HCT116 (cell line): ENCODE measurements at regions not wholly inside any gene's neighbourhood (a gene's known extent, or its start where the extent isn't known, plus 50 kb on each side); places are given as distances from the start of the nearest gene placed in this dataset.

ENCODE experiments used
- ATAC-seq: fragments of 200-7000 bp; cut with Tn5 transposase; 2 replicates; pipeline ENCODE4 v1.9.1; 2020; ENCODE audit warnings: mild to moderate bottlenecking, moderate library complexity
- BruUV-seq: library from RNA; stranded (reverse); fragments of 400-500 nt; replicated peaks from 2 replicates; lab custom pipeline; 2021; lab: Mats Ljungman, UMichigan
- CTCF ChIA-PET: fragments of 300-600 bp; sonication (Branson Sonifier 250); formaldehyde crosslinking; loops from one replicate; lab custom pipeline; 2021; ENCODE audit warnings: antibody characterized with exemption; lab: Charles Lee
- POLR2A ChIA-PET: fragments of 300-600, 350-600 bp; sonication (Branson Sonifier 250); formaldehyde crosslinking; loops from one replicate; lab custom pipeline; 2021; ENCODE audit warnings: antibody characterized with exemption; lab: Charles Lee
- RAD21 ChIA-PET, 2 experiments: fragments of 300-600 bp; sonication (Branson Sonifier 250); formaldehyde crosslinking; loops; one replicate each; lab custom pipeline; 2023; ENCODE audit warnings: low total read pairs in 2 of 2; ENCODE audit not compliant: uncharacterized antibody in 2 of 2, unreplicated experiment in 2 of 2, low non-redundant PET in 1 of 2; lab: Charles Lee
- DNase-seq: peaks from one replicate; pipeline ENCODE4 v3.0.0-alpha.2; 2010; ENCODE audit warnings: low read depth, low spot score
- H2AFZ ChIP-seq: fragments of 200-600 bp; shearing (Covaris generic), sonication (generic); 2 replicates; pipeline ENCODE4 v1.6.1; 2017; ENCODE audit warnings: low read depth, mixed run types, mixed read lengths, antibody characterized with exemption, low read length; ENCODE audit not compliant: poor library complexity, severe bottlenecking
- H3K27ac ChIP-seq: 2 replicates; pipeline ENCODE4 v1.5.1; 2012; ENCODE audit warnings: low read depth, low read length
- H3K27me3 ChIP-seq: fragments of 200-600 bp; sonication (generic); 2 replicates; pipeline ENCODE4 v1.6.1; 2016; ENCODE audit warnings: mixed run types, low read length, mixed read lengths; ENCODE audit not compliant: insufficient read depth
- H3K36me3 ChIP-seq, 2 experiments: fragments of 200-500 bp in 1 of 2; fragments of 200-600 bp in 1 of 2; sonication (Bioruptor generic) in 1 of 2; sonication (generic) in 1 of 2; 2 replicates each; pipeline versions ENCODE4 v1.5.1 to v1.6.1; 2014 to 2016; ENCODE audit warnings: low read length in 2 of 2, inconsistent platforms in 1 of 2, mixed read lengths in 1 of 2, mixed run types in 1 of 2; ENCODE audit not compliant: insufficient read depth in 2 of 2, control insufficient read depth in 1 of 2
- H3K4me1 ChIP-seq, 2 experiments: fragments of 200-600 bp in 1 of 2; sonication (generic) in 1 of 2; 2 replicates each; pipeline versions ENCODE4 v1.5.1 to v1.6.1; 2012 to 2017; ENCODE audit warnings: low read length in 2 of 2, inconsistent platforms in 1 of 2, mild to moderate bottlenecking in 1 of 2, mixed read lengths in 1 of 2, mixed run types in 1 of 2, moderate library complexity in 1 of 2; ENCODE audit not compliant: insufficient read depth in 2 of 2, control insufficient read depth in 1 of 2
- H3K4me2 ChIP-seq: fragments of 200-600 bp; sonication (generic); 2 replicates; pipeline ENCODE4 v1.6.1; 2017; ENCODE audit warnings: mixed run types, low read length, mixed read lengths
- H3K4me3 ChIP-seq, 2 experiments: fragments of 200-600 bp in 1 of 2; sonication (generic) in 1 of 2; replicated peaks in 1 of 2; 2 replicates each; pipeline ENCODE4 v1.5.1; 2011 to 2016; ENCODE audit warnings: low read length in 2 of 2, control low read depth in 1 of 2, low read depth in 1 of 2, mild to moderate bottlenecking in 1 of 2, mixed read lengths in 1 of 2, mixed run types in 1 of 2
- H3K79me2 ChIP-seq: fragments of 200-600 bp; sonication (generic); 2 replicates; pipeline ENCODE4 v1.6.1; 2017; ENCODE audit warnings: mild to moderate bottlenecking, mixed run types, low read length, moderate library complexity, mixed read lengths; ENCODE audit not compliant: insufficient read depth
- H3K9ac ChIP-seq: fragments of 200-600 bp; sonication (generic); 2 replicates; pipeline ENCODE4 v1.6.1; 2016; ENCODE audit warnings: low read length, mixed read lengths
- H3K9me2 ChIP-seq: fragments of 200-600 bp; sonication (generic), shearing (Covaris generic); 2 replicates; pipeline ENCODE4 v1.6.1; 2017; ENCODE audit warnings: mixed run types, mild to moderate bottlenecking, moderate library complexity; ENCODE audit not compliant: insufficient read depth
- H3K9me3 ChIP-seq, 2 experiments: fragments of 200-500 bp in 1 of 2; fragments of 200-600 bp in 1 of 2; sonication (Bioruptor generic) in 1 of 2; sonication (generic) in 1 of 2; 2 replicates each; pipeline ENCODE4 v1.6.1; 2014 to 2017; ENCODE audit warnings: low read length in 2 of 2, mixed read lengths in 2 of 2, inconsistent platforms in 1 of 2, low read depth in 1 of 2, mild to moderate bottlenecking in 1 of 2, mixed run types in 1 of 2, moderate library complexity in 1 of 2; ENCODE audit not compliant: control insufficient read depth in 1 of 2, insufficient read depth in 1 of 2
- H4K20me1 ChIP-seq: fragments of 200-600 bp; sonication (generic), shearing (Covaris generic); 2 replicates; pipeline ENCODE4 v1.6.1; 2017; ENCODE audit warnings: mixed run types, mild to moderate bottlenecking, moderate library complexity; ENCODE audit not compliant: insufficient read depth
- ATF3 ChIP-seq: IDR thresholded peaks from 2 replicates; pipeline ENCODE4 v1.6.1; 2012
- CBX3 ChIP-seq: IDR thresholded peaks from 2 replicates; pipeline ENCODE4 v1.6.1; 2012; ENCODE audit warnings: low read depth
- CEBPB ChIP-seq: IDR thresholded peaks from 2 replicates; pipeline ENCODE4 v1.6.1; 2012; ENCODE audit warnings: low read depth
- CTCF ChIP-seq, 3 experiments: fragments of 200-600 bp in 1 of 3; sonication (generic) in 1 of 3; IDR thresholded peaks in 2 of 3; conservative IDR thresholded peaks in 1 of 3; 2 replicates each; pipeline ENCODE4 v1.5.1; 2012 to 2017; ENCODE audit warnings: low read depth in 2 of 3, low read length in 2 of 3, antibody characterized with exemption in 1 of 3, borderline replicate concordance in 1 of 3, control low read depth in 1 of 3, mild to moderate bottlenecking in 1 of 3, mixed read lengths in 1 of 3, mixed run types in 1 of 3, moderate library complexity in 1 of 3; ENCODE audit not compliant: insufficient read depth in 1 of 3
- ELF1 ChIP-seq: IDR thresholded peaks from 2 replicates; pipeline ENCODE4 v1.6.1; 2012; ENCODE audit warnings: low read depth, borderline replicate concordance
- FOSL1 ChIP-seq: IDR thresholded peaks from 2 replicates; pipeline ENCODE4 v1.6.1; 2012; ENCODE audit warnings: low read depth
- JUND ChIP-seq: IDR thresholded peaks from 2 replicates; pipeline ENCODE4 v1.6.1; 2012
- MAX ChIP-seq: IDR thresholded peaks from 2 replicates; pipeline ENCODE4 v1.6.1; 2012
- POLR2A ChIP-seq: IDR thresholded peaks from 2 replicates; pipeline ENCODE4 v1.7.0; 2011; ENCODE audit warnings: borderline replicate concordance; ENCODE audit not compliant: insufficient read depth, insufficient read length; ENCODE audit errors: extremely low read depth
- POLR2AphosphoS5 ChIP-seq: IDR thresholded peaks from 2 replicates; pipeline ENCODE4 v1.6.1; 2011; ENCODE audit warnings: mild to moderate bottlenecking, low read depth, low read length, moderate library complexity
- RAD21 ChIP-seq: IDR thresholded peaks from 2 replicates; pipeline ENCODE4 v1.6.1; 2012; ENCODE audit warnings: low read depth, mild to moderate bottlenecking
- REST ChIP-seq: IDR thresholded peaks from 2 replicates; pipeline ENCODE4 v1.6.1; 2012; ENCODE audit warnings: low read depth
- SIN3A ChIP-seq: IDR thresholded peaks from 2 replicates; pipeline ENCODE4 v1.6.1; 2012; ENCODE audit warnings: low read depth
- SP1 ChIP-seq: IDR thresholded peaks from 2 replicates; pipeline ENCODE4 v1.6.1; 2012; ENCODE audit warnings: low read depth
- SRF ChIP-seq: IDR thresholded peaks from 2 replicates; pipeline ENCODE4 v1.6.1; 2012; ENCODE audit warnings: low read depth
- TCF7L2 ChIP-seq: IDR thresholded peaks from 2 replicates; pipeline ENCODE4 v1.7.0; 2011; ENCODE audit warnings: borderline replicate concordance, inconsistent platforms; ENCODE audit not compliant: insufficient read depth, insufficient read length; ENCODE audit errors: extremely low read depth
- YY1 ChIP-seq: IDR thresholded peaks from 2 replicates; pipeline ENCODE4 v1.6.1; 2011; ENCODE audit warnings: low read length, low read depth, moderate library complexity, mild to moderate bottlenecking; ENCODE audit not compliant: insufficient replicate concordance; ENCODE audit errors: extremely low read depth
- ZBTB33 ChIP-seq: IDR thresholded peaks from 2 replicates; pipeline ENCODE4 v1.6.1; 2011; ENCODE audit warnings: mild to moderate bottlenecking, low read length, moderate library complexity; ENCODE audit not compliant: insufficient replicate concordance; ENCODE audit errors: extremely low read depth
- ZFX ChIP-seq: fragments of 450-650 bp; IDR thresholded peaks from 2 replicates; pipeline ENCODE4 v1.6.1; 2017
- ZNF274 ChIP-seq: fragments of 200-500 bp; sonication (Bioruptor generic); IDR thresholded peaks from 2 replicates; pipeline ENCODE4 v1.6.1; 2014; ENCODE audit warnings: mild to moderate bottlenecking, low read depth, low read length, inconsistent platforms
- intact Hi-C: fragments of 100-400 bp; cut with micrococcal nuclease; formaldehyde crosslinking; loops from 2 replicates; pipeline ENCODE4 v1.10.0; 2022

- Histone ChIP-seq H3K4me2 (no peak overlapping the region), H2AFZ (no peak overlapping the region), H3K9me2 (no peaks in the 10 kb centered on the region), H3K9me3 (no peaks in the 10 kb centered on the region), H3K36me3 (no peaks in the 10 kb centered on the region), H3K27ac (no peak overlapping the region), H3K79me2 (no peaks in the 10 kb centered on the region), H3K9ac (no peak overlapping the region), H4K20me1 (no peaks in the 10 kb centered on the region), H3K27me3 (no peaks in the 10 kb centered on the region), H3K4me3 (no peak overlapping the region), H3K4me1 (no peaks in the 10 kb centered on the region)
- DNase-seq (no peak), ATAC-seq (no peak)
- no peak for TF ChIP-seq POLR2AphosphoS5
- no peak for TF ChIP-seq SP1
- no peak for TF ChIP-seq ATF3
- no peak for TF ChIP-seq CTCF (IDR thresholded peaks at IDR 0.05 in 2 of 3, conservative IDR thresholded peaks at IDR 0.05 in 1 of 3; ENCODE audit: borderline replicate concordance in 1 of 3, insufficient read depth in 1 of 3, low read depth in 2 of 3, low read length in 2 of 3)
- TF ChIP-seq RAD21 = no peak
- no peak for TF ChIP-seq CEBPB
- TF ChIP-seq ELF1 = no peak
- TF ChIP-seq ZBTB33 = no peak
- TF ChIP-seq ZFX = no peak
- TF ChIP-seq TCF7L2 = no peak
- TF ChIP-seq FOSL1 = no peak
- TF ChIP-seq POLR2A = no peak
- no peak for TF ChIP-seq CBX3
- no peak for TF ChIP-seq SRF
- TF ChIP-seq YY1 = no peak
- no peak for TF ChIP-seq MAX
- no peak for TF ChIP-seq REST
- no peak for TF ChIP-seq JUND
- TF ChIP-seq ZNF274 = no peak
- TF ChIP-seq SIN3A = no peak
- ChIA-PET CTCF (no interaction called here), RAD21 (no interaction called here), POLR2A (no interaction called here)
- intact Hi-C loops = no loop called here
- no TSS peak for BruUV-seq
Observed at GRCh38 chr1:98497497-98497896, 164.0 kb upstream of the SNX7 start.
